SK-N-SH (cell line): ENCODE measurements at regions not wholly inside any gene's neighbourhood (a gene's known extent, or its start where the extent isn't known, plus 50 kb on each side); places are given as distances from the start of the nearest gene placed in this dataset.

Source experiments
- FOXJ3 ChIP-seq: sonication (generic); formaldehyde crosslinking; IDR thresholded peaks from 2 replicates; pipeline ENCODE4 v1.5.1; 2020; ENCODE audit warnings: mild to moderate bottlenecking, missing genetic modification reagents
- GABPA ChIP-seq: IDR thresholded peaks from 2 replicates; pipeline ENCODE4 v1.4.0; 2012; ENCODE audit warnings: low read depth, mild to moderate bottlenecking
- MXI1 ChIP-seq: IDR thresholded peaks from 2 replicates; pipeline ENCODE4 v1.6.1; 2012; ENCODE audit warnings: mild to moderate bottlenecking, low read depth, low read length, improper control_type of control experiment
- NFIC ChIP-seq: IDR thresholded peaks from 2 replicates; pipeline ENCODE4 v1.4.0; 2012; ENCODE audit warnings: borderline replicate concordance
- POLR2AphosphoS5 ChIP-seq: IDR thresholded peaks from 2 replicates; pipeline ENCODE4 v1.6.1; 2012; ENCODE audit warnings: low read depth, low read length
- RAD21 ChIP-seq: IDR thresholded peaks from 2 replicates; pipeline ENCODE4 v1.6.1; 2012; ENCODE audit warnings: mild to moderate bottlenecking, low read length
- TAF1 ChIP-seq: IDR thresholded peaks from 2 replicates; pipeline ENCODE4 v1.6.1; 2012; ENCODE audit warnings: low read depth, mild to moderate bottlenecking, low read length, moderate library complexity, borderline replicate concordance
- YY1 ChIP-seq: IDR thresholded peaks from 2 replicates; pipeline ENCODE4 v1.4.0; 2012; ENCODE audit warnings: low read depth, mild to moderate bottlenecking
- TF ChIP-seq, protein P1 (sequence below): fragments of 200-600 bp; sonication (generic); IDR thresholded peaks from 2 replicates; pipeline ENCODE4 v1.6.1; 2017; ENCODE audit warnings: antibody characterized with exemption, mild to moderate bottlenecking, moderate library complexity
- TF ChIP-seq, protein P2 (sequence below): IDR thresholded peaks from 2 replicates; pipeline ENCODE4 v1.6.1; 2012; ENCODE audit warnings: mild to moderate bottlenecking, low read depth, low read length, moderate library complexity

DNA sequence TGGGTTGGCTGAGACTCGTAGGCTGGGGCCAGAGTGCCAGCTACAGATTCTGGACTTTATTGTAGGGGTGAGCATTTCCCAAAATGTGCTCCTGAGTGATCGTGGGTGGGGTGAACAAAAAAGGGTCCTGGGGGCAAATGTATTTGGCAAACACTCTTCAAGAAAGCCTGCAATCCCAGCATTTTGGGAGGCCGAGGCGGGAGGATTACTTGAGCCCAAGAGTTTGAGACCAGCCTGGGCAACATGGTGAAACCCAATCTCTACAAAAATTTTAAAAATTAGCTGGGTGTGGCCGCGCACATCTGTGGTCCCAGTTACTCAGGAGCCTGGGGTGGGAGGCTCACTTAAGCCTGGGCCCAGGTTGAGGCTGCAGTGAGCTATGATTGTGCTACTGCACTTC is 55.5 kb upstream of the CDKN2AIPNL start:
- TF ChIP-seq, protein P1, sequence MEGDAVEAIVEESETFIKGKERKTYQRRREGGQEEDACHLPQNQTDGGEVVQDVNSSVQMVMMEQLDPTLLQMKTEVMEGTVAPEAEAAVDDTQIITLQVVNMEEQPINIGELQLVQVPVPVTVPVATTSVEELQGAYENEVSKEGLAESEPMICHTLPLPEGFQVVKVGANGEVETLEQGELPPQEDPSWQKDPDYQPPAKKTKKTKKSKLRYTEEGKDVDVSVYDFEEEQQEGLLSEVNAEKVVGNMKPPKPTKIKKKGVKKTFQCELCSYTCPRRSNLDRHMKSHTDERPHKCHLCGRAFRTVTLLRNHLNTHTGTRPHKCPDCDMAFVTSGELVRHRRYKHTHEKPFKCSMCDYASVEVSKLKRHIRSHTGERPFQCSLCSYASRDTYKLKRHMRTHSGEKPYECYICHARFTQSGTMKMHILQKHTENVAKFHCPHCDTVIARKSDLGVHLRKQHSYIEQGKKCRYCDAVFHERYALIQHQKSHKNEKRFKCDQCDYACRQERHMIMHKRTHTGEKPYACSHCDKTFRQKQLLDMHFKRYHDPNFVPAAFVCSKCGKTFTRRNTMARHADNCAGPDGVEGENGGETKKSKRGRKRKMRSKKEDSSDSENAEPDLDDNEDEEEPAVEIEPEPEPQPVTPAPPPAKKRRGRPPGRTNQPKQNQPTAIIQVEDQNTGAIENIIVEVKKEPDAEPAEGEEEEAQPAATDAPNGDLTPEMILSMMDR = no peak
- TF ChIP-seq POLR2AphosphoS5 (no peak), FOXJ3 (CRISPR knock-in tag) (no peak), TAF1 (no peak), GABPA (no peak), RAD21 (no peak), NFIC (no peak), MXI1 (no peak), YY1 (no peak)
- TF ChIP-seq, protein P2, sequence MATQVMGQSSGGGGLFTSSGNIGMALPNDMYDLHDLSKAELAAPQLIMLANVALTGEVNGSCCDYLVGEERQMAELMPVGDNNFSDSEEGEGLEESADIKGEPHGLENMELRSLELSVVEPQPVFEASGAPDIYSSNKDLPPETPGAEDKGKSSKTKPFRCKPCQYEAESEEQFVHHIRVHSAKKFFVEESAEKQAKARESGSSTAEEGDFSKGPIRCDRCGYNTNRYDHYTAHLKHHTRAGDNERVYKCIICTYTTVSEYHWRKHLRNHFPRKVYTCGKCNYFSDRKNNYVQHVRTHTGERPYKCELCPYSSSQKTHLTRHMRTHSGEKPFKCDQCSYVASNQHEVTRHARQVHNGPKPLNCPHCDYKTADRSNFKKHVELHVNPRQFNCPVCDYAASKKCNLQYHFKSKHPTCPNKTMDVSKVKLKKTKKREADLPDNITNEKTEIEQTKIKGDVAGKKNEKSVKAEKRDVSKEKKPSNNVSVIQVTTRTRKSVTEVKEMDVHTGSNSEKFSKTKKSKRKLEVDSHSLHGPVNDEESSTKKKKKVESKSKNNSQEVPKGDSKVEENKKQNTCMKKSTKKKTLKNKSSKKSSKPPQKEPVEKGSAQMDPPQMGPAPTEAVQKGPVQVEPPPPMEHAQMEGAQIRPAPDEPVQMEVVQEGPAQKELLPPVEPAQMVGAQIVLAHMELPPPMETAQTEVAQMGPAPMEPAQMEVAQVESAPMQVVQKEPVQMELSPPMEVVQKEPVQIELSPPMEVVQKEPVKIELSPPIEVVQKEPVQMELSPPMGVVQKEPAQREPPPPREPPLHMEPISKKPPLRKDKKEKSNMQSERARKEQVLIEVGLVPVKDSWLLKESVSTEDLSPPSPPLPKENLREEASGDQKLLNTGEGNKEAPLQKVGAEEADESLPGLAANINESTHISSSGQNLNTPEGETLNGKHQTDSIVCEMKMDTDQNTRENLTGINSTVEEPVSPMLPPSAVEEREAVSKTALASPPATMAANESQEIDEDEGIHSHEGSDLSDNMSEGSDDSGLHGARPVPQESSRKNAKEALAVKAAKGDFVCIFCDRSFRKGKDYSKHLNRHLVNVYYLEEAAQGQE = no peak
